Neural progenitor cell (in vitro differentiated cells): ENCODE measurements at regions not wholly inside any gene's neighbourhood (a gene's known extent, or its start where the extent isn't known, plus 50 kb on each side); places are given as distances from the start of the nearest gene placed in this dataset.

Source experiments
- CTCF ChIP-seq: fragments of 200-600 bp; sonication (generic); IDR thresholded peaks from 2 replicates; pipeline ENCODE4 v1.5.1; 2017; ENCODE audit warnings: antibody characterized with exemption, mild to moderate bottlenecking
- EZH2phosphoT487 ChIP-seq: fragments of 200-600 bp; sonication (generic); IDR thresholded peaks from 2 replicates; pipeline ENCODE4 v1.6.1; 2017; ENCODE audit warnings: antibody characterized with exemption

- TF ChIP-seq CTCF: no peak
- TF ChIP-seq EZH2phosphoT487: no peak
These were observed 438.1 kb upstream of the ST6GAL2 start for GRCh38 chr2:107323946-107324565.
